ENCODE measurements at regions not wholly inside any gene's neighbourhood (a gene's known extent, or its start where the extent isn't known, plus 50 kb on each side); places are given as distances from the start of the nearest gene placed in this dataset.

GRCh38 chr4:125728568-125728967, 413.8 kb downstream of the FAT4 start:
- TF ChIP-seq POLR2A (IDR thresholded peaks at IDR 0.05) = no peak
- TF ChIP-seq, protein P1, sequence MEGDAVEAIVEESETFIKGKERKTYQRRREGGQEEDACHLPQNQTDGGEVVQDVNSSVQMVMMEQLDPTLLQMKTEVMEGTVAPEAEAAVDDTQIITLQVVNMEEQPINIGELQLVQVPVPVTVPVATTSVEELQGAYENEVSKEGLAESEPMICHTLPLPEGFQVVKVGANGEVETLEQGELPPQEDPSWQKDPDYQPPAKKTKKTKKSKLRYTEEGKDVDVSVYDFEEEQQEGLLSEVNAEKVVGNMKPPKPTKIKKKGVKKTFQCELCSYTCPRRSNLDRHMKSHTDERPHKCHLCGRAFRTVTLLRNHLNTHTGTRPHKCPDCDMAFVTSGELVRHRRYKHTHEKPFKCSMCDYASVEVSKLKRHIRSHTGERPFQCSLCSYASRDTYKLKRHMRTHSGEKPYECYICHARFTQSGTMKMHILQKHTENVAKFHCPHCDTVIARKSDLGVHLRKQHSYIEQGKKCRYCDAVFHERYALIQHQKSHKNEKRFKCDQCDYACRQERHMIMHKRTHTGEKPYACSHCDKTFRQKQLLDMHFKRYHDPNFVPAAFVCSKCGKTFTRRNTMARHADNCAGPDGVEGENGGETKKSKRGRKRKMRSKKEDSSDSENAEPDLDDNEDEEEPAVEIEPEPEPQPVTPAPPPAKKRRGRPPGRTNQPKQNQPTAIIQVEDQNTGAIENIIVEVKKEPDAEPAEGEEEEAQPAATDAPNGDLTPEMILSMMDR (IDR thresholded peaks at IDR 0.05 in 8 of 11, conservative IDR thresholded peaks at IDR 0.05 in 3 of 11) = no peak

Measured in spleen (tissue), 7 donors.